Loucy (cell line): ENCODE measurements at regions not wholly inside any gene's neighbourhood (a gene's known extent, or its start where the extent isn't known, plus 50 kb on each side); places are given as distances from the start of the nearest gene placed in this dataset.

ENCODE experiments used
- H2AFZ ChIP-seq: fragments of 200-600 bp; sonication (generic); 2 replicates; pipeline ENCODE4 v1.6.0; 2016; ENCODE audit warnings: antibody characterized with exemption, mild to moderate bottlenecking, low read length, moderate library complexity
- H3F3A ChIP-seq: fragments of 200-600 bp; 2 replicates; pipeline ENCODE4 v1.6.0; 2016; ENCODE audit warnings: antibody characterized with exemption, low read depth, mild to moderate bottlenecking
- H3K27me3 ChIP-seq: fragments of 200-600 bp; sonication (generic); 2 replicates; pipeline ENCODE4 v1.6.1; 2014; ENCODE audit warnings: low read length, mild to moderate bottlenecking; ENCODE audit not compliant: insufficient read depth, poor library complexity, severe bottlenecking
- H3K36me3 ChIP-seq: fragments of 200-600 bp; sonication (generic); 2 replicates; pipeline ENCODE4 v1.6.1; 2016; ENCODE audit warnings: low read length; ENCODE audit not compliant: insufficient read depth
- H3K4me1 ChIP-seq: fragments of 200-600 bp; sonication (generic); 2 replicates; pipeline ENCODE4 v1.5.1; 2014; ENCODE audit warnings: low read length, mild to moderate bottlenecking; ENCODE audit not compliant: insufficient read depth, poor library complexity, severe bottlenecking
- H3K4me2 ChIP-seq: fragments of 200-600 bp; sonication (generic); 2 replicates; pipeline ENCODE4 v1.6.0; 2014; ENCODE audit warnings: antibody characterized with exemption, low read length, low read depth, mild to moderate bottlenecking; ENCODE audit not compliant: poor library complexity, severe bottlenecking
- H3K4me3 ChIP-seq: fragments of 200-600 bp; sonication (generic); 2 replicates; pipeline ENCODE4 v1.5.1; 2014; ENCODE audit warnings: low read length, mild to moderate bottlenecking, mixed read lengths; ENCODE audit not compliant: poor library complexity, severe bottlenecking
- H3K79me2 ChIP-seq: fragments of 200-600 bp; sonication (generic); 2 replicates; pipeline ENCODE4 v1.6.1; 2014; ENCODE audit warnings: low read length; ENCODE audit not compliant: insufficient read depth
- H3K9ac ChIP-seq: fragments of 200-600 bp; sonication (generic); 2 replicates; pipeline ENCODE4 v1.6.0; 2014; ENCODE audit warnings: mild to moderate bottlenecking, low read depth, low read length, moderate library complexity; ENCODE audit not compliant: poor library complexity, severe bottlenecking
- H3K9me2 ChIP-seq: fragments of 200-600 bp; sonication (generic); replicated peaks from 2 replicates; pipeline ENCODE4 v1.6.1; 2016; ENCODE audit warnings: low read depth, low read length, mixed read lengths
- H3K9me3 ChIP-seq: fragments of 200-600 bp; sonication (generic); 2 replicates; pipeline ENCODE4 v1.6.1; 2014; ENCODE audit warnings: mild to moderate bottlenecking, antibody characterized with exemption, low read length, low read depth; ENCODE audit not compliant: insufficient read depth
- H4K20me1 ChIP-seq: fragments of 200-600 bp; sonication (generic); 2 replicates; pipeline ENCODE4 v1.6.0; 2014; ENCODE audit warnings: antibody characterized with exemption, low read length, mild to moderate bottlenecking; ENCODE audit not compliant: insufficient read depth, poor library complexity, severe bottlenecking
- EZH2phosphoT487 ChIP-seq: fragments of 200-600 bp; IDR thresholded peaks from 2 replicates; pipeline ENCODE4 v1.6.1; 2018; ENCODE audit warnings: antibody characterized with exemption, mild to moderate bottlenecking, moderate library complexity, borderline replicate concordance
- TF ChIP-seq, protein P1 (sequence below): fragments of 200-600 bp; sonication (generic); conservative IDR thresholded peaks from 2 replicates; pipeline ENCODE4 v1.5.1; 2014; ENCODE audit warnings: mild to moderate bottlenecking, antibody characterized with exemption, low read length

DNA sequence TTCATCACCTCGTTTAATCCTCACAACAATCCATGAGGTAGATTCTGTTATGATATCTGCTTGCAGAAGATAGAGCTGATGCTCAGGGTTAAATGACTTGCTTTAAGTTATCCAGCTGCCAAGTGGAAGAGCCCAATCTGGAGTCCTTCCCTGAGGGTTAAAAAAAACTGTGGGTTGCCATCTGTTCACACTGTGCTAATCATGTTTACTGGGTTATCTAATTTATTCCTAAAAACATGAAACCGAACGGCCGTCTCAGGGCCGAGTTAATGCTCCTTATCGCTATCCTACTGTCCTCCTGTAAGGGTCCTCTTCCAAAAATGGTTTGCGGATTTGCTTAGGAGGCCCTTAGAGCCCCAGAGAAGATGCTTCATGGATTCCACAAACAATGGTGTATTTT lies 153.3 kb downstream of the YIPF5 start:
- H3K4me1 ChIP-seq, result peaks cover 13% of the 10 kb centered on the region
- no peaks in the 10 kb centered on the region for H3F3A ChIP-seq
- no peak for TF ChIP-seq EZH2phosphoT487
- TF ChIP-seq, protein P1, sequence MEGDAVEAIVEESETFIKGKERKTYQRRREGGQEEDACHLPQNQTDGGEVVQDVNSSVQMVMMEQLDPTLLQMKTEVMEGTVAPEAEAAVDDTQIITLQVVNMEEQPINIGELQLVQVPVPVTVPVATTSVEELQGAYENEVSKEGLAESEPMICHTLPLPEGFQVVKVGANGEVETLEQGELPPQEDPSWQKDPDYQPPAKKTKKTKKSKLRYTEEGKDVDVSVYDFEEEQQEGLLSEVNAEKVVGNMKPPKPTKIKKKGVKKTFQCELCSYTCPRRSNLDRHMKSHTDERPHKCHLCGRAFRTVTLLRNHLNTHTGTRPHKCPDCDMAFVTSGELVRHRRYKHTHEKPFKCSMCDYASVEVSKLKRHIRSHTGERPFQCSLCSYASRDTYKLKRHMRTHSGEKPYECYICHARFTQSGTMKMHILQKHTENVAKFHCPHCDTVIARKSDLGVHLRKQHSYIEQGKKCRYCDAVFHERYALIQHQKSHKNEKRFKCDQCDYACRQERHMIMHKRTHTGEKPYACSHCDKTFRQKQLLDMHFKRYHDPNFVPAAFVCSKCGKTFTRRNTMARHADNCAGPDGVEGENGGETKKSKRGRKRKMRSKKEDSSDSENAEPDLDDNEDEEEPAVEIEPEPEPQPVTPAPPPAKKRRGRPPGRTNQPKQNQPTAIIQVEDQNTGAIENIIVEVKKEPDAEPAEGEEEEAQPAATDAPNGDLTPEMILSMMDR, result no peak
- H3K79me2 ChIP-seq, result no peaks in the 10 kb centered on the region
- H3K4me3 ChIP-seq, result no peak overlapping the region
- no peaks in the 10 kb centered on the region for H3K27me3 ChIP-seq
- H3K9me2 ChIP-seq, result no peaks in the 10 kb centered on the region
- no peak overlapping the region for H3K9ac ChIP-seq
- H3K36me3 ChIP-seq, result no peaks in the 10 kb centered on the region
- H4K20me1 ChIP-seq, result no peaks in the 10 kb centered on the region
- H3K9me3 ChIP-seq, result no peaks in the 10 kb centered on the region; the same call in 1 of the 2 replicates
- H3K4me2 ChIP-seq, result no peak overlapping the region
- H2AFZ ChIP-seq, result no peak overlapping the region

DNA sequence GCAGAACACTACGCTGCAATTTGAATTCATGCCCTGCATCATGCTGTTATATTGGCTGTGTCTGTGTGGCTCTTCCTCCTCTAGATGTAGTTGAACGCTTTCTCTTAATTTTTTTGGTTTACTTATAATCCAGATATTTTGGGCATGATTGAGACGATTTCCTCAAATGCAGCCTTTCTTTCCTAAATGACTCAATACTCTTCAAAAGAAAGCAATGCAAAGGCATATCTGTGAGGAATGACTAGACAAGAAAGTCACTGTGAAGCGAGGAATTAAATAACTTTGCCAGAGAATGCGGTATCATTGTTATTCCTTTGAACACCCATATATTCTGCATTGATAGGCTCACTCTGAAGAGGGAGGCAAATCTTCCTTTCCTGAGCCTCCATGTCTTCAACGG lies 152.8 kb downstream of the YIPF5 start:
- H3K4me3 ChIP-seq, result no peak overlapping the region
- H2AFZ ChIP-seq, result no peak overlapping the region
- H3K27me3 ChIP-seq, result no peaks in the 10 kb centered on the region
- H3F3A ChIP-seq, result no peaks in the 10 kb centered on the region
- H3K36me3 ChIP-seq, result no peaks in the 10 kb centered on the region
- no peak overlapping the region for H3K4me2 ChIP-seq
- no peaks in the 10 kb centered on the region for H3K9me2 ChIP-seq
- H3K9me3 ChIP-seq, result no peaks in the 10 kb centered on the region; the same call in 1 of the 2 replicates
- no peaks in the 10 kb centered on the region for H4K20me1 ChIP-seq
- no peak for TF ChIP-seq EZH2phosphoT487
- TF ChIP-seq, protein P1, result no peak
- no peaks in the 10 kb centered on the region for H3K79me2 ChIP-seq
- peaks cover 13% of the 10 kb centered on the region for H3K4me1 ChIP-seq
- H3K9ac ChIP-seq, result no peak overlapping the region

DNA sequence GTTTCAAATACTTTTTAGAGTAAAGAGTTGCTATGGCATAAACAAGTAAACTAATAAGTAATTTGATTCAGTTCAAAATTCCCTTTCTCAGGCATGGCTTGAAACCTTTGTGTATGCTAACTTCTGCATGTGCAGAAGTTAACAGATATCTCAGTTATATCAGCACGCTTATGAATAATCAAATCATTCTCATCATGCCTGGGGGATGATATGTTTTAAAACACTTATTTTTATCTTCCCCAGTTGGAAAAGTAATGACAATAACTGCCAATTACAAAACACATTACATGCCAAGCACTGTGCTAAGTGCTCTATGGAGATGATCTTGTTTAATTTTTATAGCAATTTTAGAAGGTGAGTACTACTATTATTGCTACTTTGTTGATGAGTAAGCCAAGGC lies 146.4 kb downstream of the YIPF5 start:
- Histone ChIP-seq H3K9ac (no peak overlapping the region), H3K27me3 (no peaks in the 10 kb centered on the region)
- no peak for TF ChIP-seq EZH2phosphoT487
- TF ChIP-seq, protein P1, result no peak

More for the DNA sequence above, 146.4 kb downstream of the YIPF5 start:
- Histone ChIP-seq H3K9me3 (no peaks in the 10 kb centered on the region; the same call in 1 of the 2 replicates), H3K36me3 (no peaks in the 10 kb centered on the region), H3F3A (no peaks in the 10 kb centered on the region), H2AFZ (no peak overlapping the region), H3K9me2 (no peaks in the 10 kb centered on the region), H3K4me3 (no peak overlapping the region), H3K4me2 (no peak overlapping the region), H4K20me1 (no peaks in the 10 kb centered on the region), H3K79me2 (no peaks in the 10 kb centered on the region), H3K4me1 (no peaks in the 10 kb centered on the region)
